CD14-positive monocyte (primary cell): ENCODE measurements at regions not wholly inside any gene's neighbourhood (a gene's known extent, or its start where the extent isn't known, plus 50 kb on each side); places are given as distances from the start of the nearest gene placed in this dataset.

ENCODE experiments used
- DNase-seq, 3 donors: peaks; one replicate each; pipeline ENCODE4 v3.0.0-alpha.2; 2011 to 2022
- H2AFZ ChIP-seq: 2 replicates; pipeline ENCODE4 v1.6.0; 2012; ENCODE audit warnings: mild to moderate bottlenecking, low read depth, low read length, inconsistent platforms; ENCODE audit not compliant: insufficient read depth, poor library complexity, severe bottlenecking
- H3K27ac ChIP-seq, 2 donors: 1 replicate in 1 of 2; 2 replicates in 1 of 2; pipeline ENCODE4 v1.5.1; 2012 to 2013; ENCODE audit warnings: low read length in 2 of 2, control low read depth in 1 of 2, inconsistent platforms in 1 of 2, low read depth in 1 of 2, mild to moderate bottlenecking in 1 of 2
- H3K27me3 ChIP-seq, 2 donors: one replicate each; pipeline versions ENCODE4 v1.6.0 to v1.6.1; 2011 to 2013; ENCODE audit warnings: low read length in 2 of 2; ENCODE audit not compliant: control insufficient read depth in 2 of 2, insufficient read depth in 2 of 2
- H3K36me3 ChIP-seq, 2 donors: replicated peaks in 1 of 2; 1 replicate in 1 of 2; 2 replicates in 1 of 2; pipeline versions ENCODE4 v1.5.1 to v1.6.1; 2012 to 2013; ENCODE audit warnings: low read length in 2 of 2, control low read depth in 1 of 2, inconsistent platforms in 1 of 2, mild to moderate bottlenecking in 1 of 2; ENCODE audit not compliant: insufficient read depth in 2 of 2, control insufficient read depth in 1 of 2
- H3K4me1 ChIP-seq, 2 donors: 1 replicate in 1 of 2; 2 replicates in 1 of 2; pipeline versions ENCODE4 v1.5.1 to v1.6.1; 2012 to 2013; ENCODE audit warnings: low read length in 2 of 2, control low read depth in 1 of 2, inconsistent platforms in 1 of 2, mild to moderate bottlenecking in 1 of 2, moderate library complexity in 1 of 2; ENCODE audit not compliant: insufficient read depth in 2 of 2, control insufficient read depth in 1 of 2
- H3K4me2 ChIP-seq: replicated peaks from 2 replicates; pipeline ENCODE3; 2012; ENCODE audit warnings: low read length, moderate library complexity, mild to moderate bottlenecking; ENCODE audit not compliant: poor library complexity, severe bottlenecking; ENCODE audit errors: extremely low read depth
- H3K4me3 ChIP-seq, 3 experiments: fragments of 200-600 bp in 1 of 3; sonication (generic) in 1 of 3; replicated peaks in 1 of 3; 1 replicate in 2 of 3; 2 replicates in 1 of 3; pipeline ENCODE4 v1.5.1; 2011 to 2013; ENCODE audit warnings: low read length in 3 of 3, mild to moderate bottlenecking in 3 of 3, control low read depth in 2 of 3, low read depth in 2 of 3, inconsistent platforms in 1 of 3, moderate library complexity in 1 of 3
- H3K79me2 ChIP-seq: 2 replicates; pipeline ENCODE4 v1.6.0; 2012; ENCODE audit warnings: mild to moderate bottlenecking, control low read depth, inconsistent platforms, low read length, moderate library complexity; ENCODE audit not compliant: insufficient read depth
- H3K9ac ChIP-seq: 2 replicates; pipeline ENCODE4 v1.6.0; 2017; ENCODE audit warnings: low read length, mild to moderate bottlenecking; ENCODE audit not compliant: insufficient read depth, poor library complexity, severe bottlenecking
- H3K9me3 ChIP-seq, 2 donors: replicated peaks in 1 of 2; 1 replicate in 1 of 2; 2 replicates in 1 of 2; pipeline versions ENCODE4 v1.5.1 to v1.6.1; 2012 to 2013; ENCODE audit warnings: low read length in 2 of 2, control low read depth in 1 of 2; ENCODE audit not compliant: control insufficient read depth in 1 of 2, insufficient read depth in 1 of 2
- H4K20me1 ChIP-seq: 2 replicates; pipeline ENCODE4 v1.6.0; 2012; ENCODE audit warnings: mild to moderate bottlenecking, low read length, control low read depth, moderate library complexity; ENCODE audit not compliant: insufficient read depth
- H3K27ac Mint-ChIP-seq, 7 donors: one replicate each; pipeline ENCODE4 v1.8.0; 2020; ENCODE audit warnings: mild to moderate bottlenecking in 7 of 7, mixed read lengths in 7 of 7, moderate library complexity in 6 of 7, inconsistent platforms in 2 of 7
- H3K27me3 Mint-ChIP-seq, 3 donors: one replicate each; pipeline ENCODE4 v1.8.0; 2021 to 2022; ENCODE audit warnings: low read depth in 3 of 3, mild to moderate bottlenecking in 3 of 3, mixed read lengths in 3 of 3, moderate library complexity in 3 of 3, inconsistent platforms in 1 of 3
- H3K36me3 Mint-ChIP-seq, 2 donors: one replicate each; pipeline ENCODE4 v1.8.0; 2020; ENCODE audit warnings: mixed read lengths in 2 of 2, inconsistent platforms in 1 of 2, mild to moderate bottlenecking in 1 of 2
- H3K4me1 Mint-ChIP-seq: one replicate; pipeline ENCODE4 v1.8.0; 2020; ENCODE audit warnings: mild to moderate bottlenecking, mixed read lengths
- H3K4me3 Mint-ChIP-seq, 2 donors: one replicate each; pipeline ENCODE4 v1.8.0; 2020; ENCODE audit warnings: mild to moderate bottlenecking in 2 of 2, mixed read lengths in 2 of 2, moderate library complexity in 1 of 2
- H3K9me3 Mint-ChIP-seq, 7 donors: one replicate each; pipeline ENCODE4 v1.8.0; 2020 to 2022; ENCODE audit warnings: mixed read lengths in 7 of 7, mild to moderate bottlenecking in 6 of 7, moderate library complexity in 6 of 7, inconsistent platforms in 2 of 7
- WGBS: methylation state at CpG from one replicate; pipeline ENCODE4 v1.1.5; 2013; ENCODE audit warnings: missing lambda C conversion rate; ENCODE audit not compliant: insufficient coverage; 5-methylcytosine and 5-hydroxymethylcytosine counted together
- intact Hi-C, 2 donors: fragments of 100-400 bp; cut with micrococcal nuclease; formaldehyde crosslinking; loops; one replicate each; pipeline versions ENCODE4 v1.15.0 to v1.15.1; 2023
- TF ChIP-seq, protein P1 (sequence below): fragments of 200-600 bp; IDR thresholded peaks from one replicate; pipeline ENCODE4 v1.8.0; 2022; ENCODE audit warnings: antibody characterized with exemption, mild to moderate bottlenecking

DNA sequence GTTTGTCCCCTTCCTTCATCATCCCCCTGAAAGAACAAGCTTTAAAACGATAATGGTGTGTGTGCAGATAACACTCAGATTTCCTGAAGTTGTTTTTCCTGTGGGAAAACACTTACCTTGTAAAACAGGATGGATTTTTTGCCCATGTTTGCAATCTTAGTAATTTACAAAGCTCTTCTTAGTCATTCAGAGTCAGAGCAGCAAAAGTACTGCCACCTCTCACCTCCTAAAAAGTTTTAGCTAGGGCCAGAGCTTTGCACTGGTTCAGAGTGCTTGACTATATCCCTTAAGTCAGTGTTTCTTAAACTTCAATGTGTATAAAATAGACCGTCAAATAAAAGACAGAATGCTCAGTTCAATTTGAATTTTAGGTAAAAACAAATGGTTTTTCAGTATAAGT is 62.3 kb downstream of the NKX6-1 start:
- no peaks in the 10 kb centered on the region for H3K4me1 Mint-ChIP-seq
- no peak for DNase-seq
- no peak overlapping the region for H3K27ac ChIP-seq
- H3K27me3 Mint-ChIP-seq, result peaks cover 0 to 6% (median 2%) of the 10 kb centered on the region in 3 donors
- H3K36me3 Mint-ChIP-seq, result no peaks in the 10 kb centered on the region
- no peak overlapping the region for H3K27ac Mint-ChIP-seq
- H3K4me1 ChIP-seq, result no peaks in the 10 kb centered on the region
- H3K36me3 ChIP-seq, result no peaks in the 10 kb centered on the region
- no peak overlapping the region for H3K4me3 Mint-ChIP-seq
- intact Hi-C loops, result no loop called here
- H3K4me2 ChIP-seq, result no peak overlapping the region
- no peak overlapping the region for H3K9ac ChIP-seq
- H2AFZ ChIP-seq, result no peak overlapping the region
- no peaks in the 10 kb centered on the region for H3K9me3 ChIP-seq
- H3K79me2 ChIP-seq, result no peaks in the 10 kb centered on the region
- no peaks in the 10 kb centered on the region for H3K27me3 ChIP-seq
- no peak overlapping the region for H3K4me3 ChIP-seq
- H3K9me3 Mint-ChIP-seq, result peaks cover 0 to 2% (median 0%) of the 10 kb centered on the region in 7 donors
- no CpG with 5 or more reads among the region's 2 CpGs for WGBS
- H4K20me1 ChIP-seq, result no peaks in the 10 kb centered on the region
- TF ChIP-seq, protein P1, sequence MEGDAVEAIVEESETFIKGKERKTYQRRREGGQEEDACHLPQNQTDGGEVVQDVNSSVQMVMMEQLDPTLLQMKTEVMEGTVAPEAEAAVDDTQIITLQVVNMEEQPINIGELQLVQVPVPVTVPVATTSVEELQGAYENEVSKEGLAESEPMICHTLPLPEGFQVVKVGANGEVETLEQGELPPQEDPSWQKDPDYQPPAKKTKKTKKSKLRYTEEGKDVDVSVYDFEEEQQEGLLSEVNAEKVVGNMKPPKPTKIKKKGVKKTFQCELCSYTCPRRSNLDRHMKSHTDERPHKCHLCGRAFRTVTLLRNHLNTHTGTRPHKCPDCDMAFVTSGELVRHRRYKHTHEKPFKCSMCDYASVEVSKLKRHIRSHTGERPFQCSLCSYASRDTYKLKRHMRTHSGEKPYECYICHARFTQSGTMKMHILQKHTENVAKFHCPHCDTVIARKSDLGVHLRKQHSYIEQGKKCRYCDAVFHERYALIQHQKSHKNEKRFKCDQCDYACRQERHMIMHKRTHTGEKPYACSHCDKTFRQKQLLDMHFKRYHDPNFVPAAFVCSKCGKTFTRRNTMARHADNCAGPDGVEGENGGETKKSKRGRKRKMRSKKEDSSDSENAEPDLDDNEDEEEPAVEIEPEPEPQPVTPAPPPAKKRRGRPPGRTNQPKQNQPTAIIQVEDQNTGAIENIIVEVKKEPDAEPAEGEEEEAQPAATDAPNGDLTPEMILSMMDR, result no peak

DNA sequence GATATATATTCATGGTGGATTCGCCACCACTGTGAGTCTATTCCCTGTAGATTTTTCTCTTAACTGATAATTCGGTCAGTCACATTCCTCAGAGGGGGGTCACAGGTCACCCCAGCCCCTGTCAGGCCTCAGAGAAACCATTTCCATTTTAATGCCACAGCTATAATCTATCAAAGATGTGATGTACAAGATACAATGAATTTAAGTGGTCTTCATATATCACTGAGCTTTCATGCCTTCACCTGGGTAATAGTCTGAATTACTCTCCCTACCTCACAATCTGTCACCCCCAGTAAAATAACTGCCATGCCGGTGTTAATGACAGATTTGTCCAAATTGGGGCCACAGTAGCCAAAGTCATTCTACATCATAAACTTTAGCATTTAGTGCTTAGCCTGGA is 64.7 kb downstream of the NKX6-1 start:
- Histone ChIP-seq H2AFZ (no peak overlapping the region), H3K79me2 (no peaks in the 10 kb centered on the region), H3K4me2 (no peak overlapping the region), H3K9me3 (no peaks in the 10 kb centered on the region), H3K4me1 (no peaks in the 10 kb centered on the region), H3K27me3 (no peaks in the 10 kb centered on the region), H3K36me3 (no peaks in the 10 kb centered on the region), H3K4me3 (no peak overlapping the region), H3K9ac (no peak overlapping the region), H4K20me1 (no peaks in the 10 kb centered on the region), H3K27ac (no peak overlapping the region)
- TF ChIP-seq, protein P1, result no peak
- no CpG with 5 or more reads among the region's 3 CpGs for WGBS
- H3K27ac Mint-ChIP-seq, result no peak overlapping the region
- no peak for DNase-seq
- H3K36me3 Mint-ChIP-seq, result no peaks in the 10 kb centered on the region
- H3K4me3 Mint-ChIP-seq, result no peak overlapping the region
- peaks cover 0 to 2% (median 0%) of the 10 kb centered on the region in 7 donors for H3K9me3 Mint-ChIP-seq
- intact Hi-C loops, result no loop called here
- H3K27me3 Mint-ChIP-seq, result peaks cover 0 to 3% (median 0%) of the 10 kb centered on the region in 3 donors
- no peaks in the 10 kb centered on the region for H3K4me1 Mint-ChIP-seq
